GM23338 (cell line): ENCODE measurements at regions not wholly inside any gene's neighbourhood (a gene's known extent, or its start where the extent isn't known, plus 50 kb on each side); places are given as distances from the start of the nearest gene placed in this dataset.
A peak's percentile ranks its signal among the peaks of the same experiment; 100 is the strongest.
"Not testable (repeated sequence)": the region's sequence is repeated elsewhere in the genome, so short reads cannot be mapped to it uniquely, and the experiment has no call there.

Experiments used
- ATAC-seq: fragments of 200-7000 bp; cut with Tn5 transposase; 3 replicates; pipeline ENCODE4 v1.9.1; 2020
- DNase-seq: peaks from one replicate; pipeline ENCODE4 v3.0.0-alpha.2; 2015; ENCODE audit warnings: low spot score
- H2AFZ ChIP-seq: fragments of 200-600 bp; sonication (generic); 2 replicates; pipeline ENCODE4 v1.8.0; 2016; ENCODE audit warnings: antibody characterized with exemption, mild to moderate bottlenecking, moderate library complexity
- H3F3A ChIP-seq: fragments of 200-600 bp; sonication (generic); replicated peaks from 2 replicates; pipeline ENCODE4 v1.8.0; 2017; ENCODE audit warnings: antibody characterized with exemption, mixed run types, low read depth
- H3K27ac ChIP-seq: fragments of 200-600 bp; sonication (generic); 2 replicates; pipeline ENCODE4 v1.6.1; 2016; ENCODE audit warnings: low read depth
- H3K27me3 ChIP-seq: fragments of 200-600 bp; sonication (generic); 2 replicates; pipeline ENCODE4 v1.8.0; 2016; ENCODE audit warnings: mild to moderate bottlenecking, mixed run types, moderate library complexity; ENCODE audit not compliant: insufficient read depth
- H3K36me3 ChIP-seq: fragments of 200-600 bp; sonication (generic); 2 replicates; pipeline ENCODE4 v1.8.0; 2016; ENCODE audit warnings: mild to moderate bottlenecking; ENCODE audit not compliant: insufficient read depth
- H3K4me1 ChIP-seq: fragments of 200-600 bp; sonication (generic); 2 replicates; pipeline ENCODE4 v1.8.0; 2016; ENCODE audit warnings: mild to moderate bottlenecking, moderate library complexity; ENCODE audit not compliant: insufficient read depth
- H3K4me2 ChIP-seq: fragments of 200-600 bp; sonication (generic); 2 replicates; pipeline ENCODE4 v1.7.1; 2017; ENCODE audit warnings: mixed run types
- H3K4me3 ChIP-seq: fragments of 200-600 bp; sonication (generic); 2 replicates; pipeline ENCODE4 v1.6.1; 2016; ENCODE audit warnings: mixed run types
- H3K79me2 ChIP-seq: fragments of 200-600 bp; sonication (generic); replicated peaks from 2 replicates; pipeline ENCODE4 v1.8.0; 2017; ENCODE audit warnings: mild to moderate bottlenecking; ENCODE audit not compliant: insufficient read depth
- H3K9me2 ChIP-seq: fragments of 200-600 bp; sonication (generic); 2 replicates; pipeline ENCODE4 v1.8.0; 2017; ENCODE audit not compliant: insufficient read depth
- H4K20me1 ChIP-seq: fragments of 200-600 bp; sonication (generic); replicated peaks from 2 replicates; pipeline ENCODE4 v1.8.0; 2017; ENCODE audit warnings: mild to moderate bottlenecking; ENCODE audit not compliant: insufficient read depth
- H3K27ac Mint-ChIP-seq: 2 replicates; pipeline ENCODE4 v1.8.0; 2020; ENCODE audit warnings: inconsistent platforms, mild to moderate bottlenecking, moderate library complexity, mixed read lengths
- H3K27me3 Mint-ChIP-seq: 3 replicates; pipeline ENCODE4 v1.8.0; 2022; ENCODE audit warnings: low read depth, mild to moderate bottlenecking, moderate library complexity, mixed read lengths, inconsistent platforms; ENCODE audit not compliant: insufficient read depth, poor library complexity
- H3K36me3 Mint-ChIP-seq: 3 replicates; pipeline ENCODE4 v1.8.0; 2021; ENCODE audit warnings: low read depth, mild to moderate bottlenecking, inconsistent platforms, moderate library complexity, mixed read lengths
- H3K4me1 Mint-ChIP-seq: 3 replicates; pipeline ENCODE4 v1.8.0; 2020; ENCODE audit warnings: mild to moderate bottlenecking, inconsistent platforms, mixed read lengths
- H3K4me3 Mint-ChIP-seq: 3 replicates; pipeline ENCODE4 v1.8.0; 2021; ENCODE audit warnings: moderate library complexity, mild to moderate bottlenecking, inconsistent platforms, mixed read lengths
- H3K9me3 Mint-ChIP-seq: 3 replicates; pipeline ENCODE4 v1.8.0; 2020; ENCODE audit warnings: moderate library complexity, mild to moderate bottlenecking, inconsistent platforms, mixed read lengths
- CREB1 ChIP-seq: fragments of 250-450 bp; sonication (Bioruptor Pico); IDR thresholded peaks from 2 replicates; pipeline ENCODE4 v1.5.0; 2020; ENCODE audit warnings: low read depth, mild to moderate bottlenecking, moderate library complexity
- EZH2 ChIP-seq: fragments of 200-600 bp; sonication (generic); IDR thresholded peaks from one replicate; pipeline ENCODE4 v1.8.0; 2017; ENCODE audit warnings: antibody characterized with exemption, mild to moderate bottlenecking, low read depth; ENCODE audit not compliant: unreplicated experiment
- JUNB ChIP-seq: IDR thresholded peaks from one replicate; pipeline ENCODE4 v1.6.1; 2016; ENCODE audit warnings: antibody characterized with exemption; ENCODE audit not compliant: unreplicated experiment
- NANOG ChIP-seq: IDR thresholded peaks from 2 replicates; pipeline ENCODE4 v1.6.1; 2016; ENCODE audit warnings: antibody characterized with exemption, borderline replicate concordance
- POLR2AphosphoS5 ChIP-seq: IDR thresholded peaks from 2 replicates; pipeline ENCODE4 v1.6.1; 2016; ENCODE audit warnings: antibody characterized with exemption, low read depth
- STAT1 ChIP-seq: IDR thresholded peaks from one replicate; pipeline ENCODE4 v1.6.1; 2016; ENCODE audit warnings: antibody characterized with exemption; ENCODE audit not compliant: unreplicated experiment
- ZNF114 ChIP-seq: fragments of 250-450 bp; sonication (Bioruptor Pico); IDR thresholded peaks from 2 replicates; pipeline ENCODE4 v1.5.0; 2020; ENCODE audit warnings: mild to moderate bottlenecking, moderate library complexity
- ZNF331 ChIP-seq: fragments of 250-450 bp; sonication (Bioruptor Pico); IDR thresholded peaks from 2 replicates; pipeline ENCODE4 v1.5.0; 2020; ENCODE audit warnings: low read depth, mild to moderate bottlenecking, moderate library complexity
- TF ChIP-seq, protein P1 (sequence below): IDR thresholded peaks from 2 replicates; pipeline ENCODE4 v1.6.1; 2016; ENCODE audit warnings: antibody characterized with exemption
- TF ChIP-seq, protein P2 (sequence below), 2 experiments: fragments of 200-600 bp in 1 of 2; sonication (generic) in 1 of 2; conservative IDR thresholded peaks; 2 replicates each; pipeline versions ENCODE4 v1.5.1 to v1.6.1; 2016 to 2017; ENCODE audit warnings: antibody characterized with exemption in 2 of 2, low read depth in 2 of 2, mild to moderate bottlenecking in 2 of 2, moderate library complexity in 1 of 2

DNA sequence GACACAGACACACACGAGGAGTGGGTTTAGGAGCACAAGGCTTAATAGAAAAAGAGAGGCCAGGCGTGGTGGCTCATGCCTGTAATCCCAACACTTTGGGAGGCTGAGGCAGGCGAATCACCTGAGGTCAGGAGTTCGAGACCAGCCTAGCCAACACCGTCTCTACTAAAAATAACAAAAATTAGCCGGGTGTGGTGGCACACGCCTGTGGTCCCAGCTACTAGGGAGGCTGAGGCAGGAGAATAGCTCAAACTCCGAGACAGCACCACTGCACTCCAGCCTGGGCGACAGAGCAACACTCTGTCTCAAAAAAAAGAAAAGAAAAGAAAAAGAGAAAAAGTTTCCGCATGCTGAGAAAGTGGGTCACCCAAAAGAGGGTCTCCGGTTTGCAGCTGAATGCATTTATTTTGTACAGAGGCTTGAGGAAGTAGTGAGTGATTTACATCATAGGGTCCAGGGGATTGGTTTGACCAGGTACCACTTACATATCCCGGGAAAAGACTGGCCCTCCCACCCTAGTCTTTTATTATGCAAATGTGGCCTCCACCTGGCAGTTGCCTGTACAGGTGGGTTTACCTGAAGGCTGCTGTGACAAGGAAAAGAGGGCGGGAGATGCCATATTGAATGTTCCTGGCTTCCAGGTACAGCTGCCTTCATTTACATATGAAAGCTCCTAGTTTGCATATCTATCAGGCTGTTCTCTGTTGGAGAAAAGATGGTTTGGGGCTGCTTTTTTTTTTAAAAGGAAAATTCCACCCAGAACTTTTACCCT is 366.2 kb upstream of the GRAMD2B start (continued):
- TF ChIP-seq EZH2 = no peak
- no peak for TF ChIP-seq ZNF114 (CRISPR knock-in tag)
- TF ChIP-seq JUNB = no peak
- no peak for TF ChIP-seq POLR2AphosphoS5

DNA sequence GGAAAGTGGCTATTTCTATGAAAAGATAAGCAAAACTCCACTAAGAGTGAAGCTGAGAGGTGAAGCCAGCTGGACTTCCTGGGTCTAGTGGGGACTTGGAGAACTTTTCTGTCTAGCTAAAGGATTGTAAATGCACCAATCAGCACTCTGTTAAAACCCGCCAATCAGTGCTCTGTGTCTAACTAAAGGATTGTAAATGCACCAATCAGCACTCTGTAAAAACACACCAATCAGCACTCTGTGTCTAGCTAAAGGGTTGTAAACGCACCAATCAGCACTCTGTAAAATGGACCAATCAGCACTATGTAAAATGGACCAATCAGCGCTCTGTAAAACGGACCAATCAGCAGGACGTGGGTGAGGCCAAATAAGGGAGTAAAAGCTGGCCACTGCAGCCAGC is 364.8 kb upstream of the GRAMD2B start:
- not testable (repeated sequence) for H3K27me3 Mint-ChIP-seq, DNase-seq, H3K9me2 ChIP-seq, H3K79me2 ChIP-seq, H3K27ac Mint-ChIP-seq, H3F3A ChIP-seq, H3K36me3 ChIP-seq, ATAC-seq, H3K4me3 ChIP-seq, H3K4me2 ChIP-seq, H4K20me1 ChIP-seq, H2AFZ ChIP-seq, H3K4me3 Mint-ChIP-seq, H3K27me3 ChIP-seq
- peaks cover 31% of the 10 kb centered on the region for H3K4me1 ChIP-seq
- peak overlapping the region; percentile 89 for H3K27ac ChIP-seq
- Mint-ChIP-seq H3K4me1 (peaks cover 38% of the 10 kb centered on the region), H3K9me3 (peaks cover 17% of the 10 kb centered on the region), H3K36me3 (peaks cover 22% of the 10 kb centered on the region)

DNA sequence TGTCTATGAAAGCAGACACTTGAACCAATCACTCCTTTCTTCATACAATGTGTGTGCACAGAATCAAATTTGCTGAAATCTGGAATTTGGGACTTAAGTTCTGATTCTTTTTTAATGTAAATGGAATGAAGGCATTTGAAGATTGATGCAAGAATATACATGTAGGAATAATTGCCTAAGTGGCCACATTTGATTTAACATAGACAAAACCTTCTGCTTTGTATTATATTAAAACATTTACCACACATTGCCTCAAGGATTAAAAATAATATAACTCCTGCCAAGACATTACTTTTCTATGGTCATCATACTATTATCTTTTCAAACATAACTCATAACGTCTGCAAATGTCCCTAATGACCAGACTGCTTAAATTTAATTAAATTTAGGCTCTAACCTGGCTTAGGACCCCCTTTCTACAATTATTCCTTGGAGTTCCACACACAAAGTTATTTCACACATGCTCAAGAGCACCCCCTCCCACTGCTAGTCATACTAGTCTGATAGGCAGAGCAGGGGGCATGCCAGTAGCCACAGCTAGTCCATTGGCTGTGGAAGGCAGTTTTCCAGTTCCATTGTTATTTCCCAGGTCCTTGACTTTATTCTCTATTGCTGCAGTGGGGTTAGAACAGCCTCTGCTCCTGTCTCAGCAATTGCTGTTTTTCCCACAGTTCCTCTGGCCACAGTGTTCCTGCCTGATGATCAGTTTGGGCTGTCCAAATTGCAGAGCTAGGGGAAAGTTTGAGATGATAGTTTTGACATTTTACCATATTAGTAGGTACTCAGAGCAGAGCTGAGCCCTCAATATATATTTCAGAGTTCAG is 360.6 kb upstream of the GRAMD2B start:
- Mint-ChIP-seq H3K9me3 (peaks cover 10% of the 10 kb centered on the region), H3K4me1 (peaks cover under 1% of the 10 kb centered on the region; the same call in 1 of the 3 replicates), H3K27me3 (peaks cover 2% of the 10 kb centered on the region), H3K27ac (no peak overlapping the region), H3K4me3 (no peak overlapping the region), H3K36me3 (peaks cover 18% of the 10 kb centered on the region)
- DNase-seq (no peak), ATAC-seq (no peak)
- H3K9me2 ChIP-seq = peaks cover 20% of the 10 kb centered on the region; the same call in 1 of the 2 replicates
- H3K4me1 ChIP-seq = 0 out of 2 replicates have a peak, but pooled peaks cover 3% of the 10 kb centered on the region
- H3K4me2 ChIP-seq = no peak overlapping the region
- no peak overlapping the region for H3K4me3 ChIP-seq
- no peaks in the 10 kb centered on the region for H3F3A ChIP-seq
- H2AFZ ChIP-seq = peak overlapping the region; percentile 89; the same call in 1 of the 2 replicates
- no peak overlapping the region for H3K27ac ChIP-seq
- H4K20me1 ChIP-seq = no peaks in the 10 kb centered on the region
- H3K27me3 ChIP-seq = no peaks in the 10 kb centered on the region
- no peaks in the 10 kb centered on the region for H3K79me2 ChIP-seq
- no peaks in the 10 kb centered on the region for H3K36me3 ChIP-seq
- TF ChIP-seq NANOG (no peak), STAT1 (no peak), CREB1 (CRISPR knock-in tag) (no peak), ZNF331 (CRISPR knock-in tag) (no peak), EZH2 (no peak), JUNB (no peak), ZNF114 (CRISPR knock-in tag) (no peak)
- TF ChIP-seq, protein P1, sequence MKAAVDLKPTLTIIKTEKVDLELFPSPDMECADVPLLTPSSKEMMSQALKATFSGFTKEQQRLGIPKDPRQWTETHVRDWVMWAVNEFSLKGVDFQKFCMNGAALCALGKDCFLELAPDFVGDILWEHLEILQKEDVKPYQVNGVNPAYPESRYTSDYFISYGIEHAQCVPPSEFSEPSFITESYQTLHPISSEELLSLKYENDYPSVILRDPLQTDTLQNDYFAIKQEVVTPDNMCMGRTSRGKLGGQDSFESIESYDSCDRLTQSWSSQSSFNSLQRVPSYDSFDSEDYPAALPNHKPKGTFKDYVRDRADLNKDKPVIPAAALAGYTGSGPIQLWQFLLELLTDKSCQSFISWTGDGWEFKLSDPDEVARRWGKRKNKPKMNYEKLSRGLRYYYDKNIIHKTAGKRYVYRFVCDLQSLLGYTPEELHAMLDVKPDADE = no peak
- TF ChIP-seq, protein P2, sequence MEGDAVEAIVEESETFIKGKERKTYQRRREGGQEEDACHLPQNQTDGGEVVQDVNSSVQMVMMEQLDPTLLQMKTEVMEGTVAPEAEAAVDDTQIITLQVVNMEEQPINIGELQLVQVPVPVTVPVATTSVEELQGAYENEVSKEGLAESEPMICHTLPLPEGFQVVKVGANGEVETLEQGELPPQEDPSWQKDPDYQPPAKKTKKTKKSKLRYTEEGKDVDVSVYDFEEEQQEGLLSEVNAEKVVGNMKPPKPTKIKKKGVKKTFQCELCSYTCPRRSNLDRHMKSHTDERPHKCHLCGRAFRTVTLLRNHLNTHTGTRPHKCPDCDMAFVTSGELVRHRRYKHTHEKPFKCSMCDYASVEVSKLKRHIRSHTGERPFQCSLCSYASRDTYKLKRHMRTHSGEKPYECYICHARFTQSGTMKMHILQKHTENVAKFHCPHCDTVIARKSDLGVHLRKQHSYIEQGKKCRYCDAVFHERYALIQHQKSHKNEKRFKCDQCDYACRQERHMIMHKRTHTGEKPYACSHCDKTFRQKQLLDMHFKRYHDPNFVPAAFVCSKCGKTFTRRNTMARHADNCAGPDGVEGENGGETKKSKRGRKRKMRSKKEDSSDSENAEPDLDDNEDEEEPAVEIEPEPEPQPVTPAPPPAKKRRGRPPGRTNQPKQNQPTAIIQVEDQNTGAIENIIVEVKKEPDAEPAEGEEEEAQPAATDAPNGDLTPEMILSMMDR (conservative IDR thresholded peaks at IDR 0.05; ENCODE audit: low read depth in 2 of 2) = no peak
